Colonic mucosa (tissue), 4 donors: ENCODE measurements at regions not wholly inside any gene's neighbourhood (a gene's known extent, or its start where the extent isn't known, plus 50 kb on each side); places are given as distances from the start of the nearest gene placed in this dataset.

ENCODE experiments used
- DNase-seq: peaks from one replicate; pipeline ENCODE4 v3.0.0-alpha.2; 2020
- H3K27ac ChIP-seq: fragments of 200-600 bp; one replicate; pipeline ENCODE4 v1.8.0; 2021
- H3K27me3 ChIP-seq: fragments of 200-600 bp; one replicate; pipeline ENCODE4 v1.8.0; 2021
- H3K36me3 ChIP-seq: fragments of 200-600 bp; one replicate; pipeline ENCODE4 v1.8.0; 2021
- H3K4me1 ChIP-seq: fragments of 200-600 bp; one replicate; pipeline ENCODE4 v1.8.0; 2021; ENCODE audit warnings: mild to moderate bottlenecking
- H3K4me3 ChIP-seq: fragments of 200-600 bp; one replicate; pipeline ENCODE4 v1.8.0; 2021
- H3K9ac ChIP-seq, 2 donors: one replicate each; pipeline ENCODE4 v1.7.0; 2013; ENCODE audit warnings: control low read depth in 2 of 2, low read depth in 2 of 2, low read length in 2 of 2
- H3K9me3 ChIP-seq: fragments of 200-600 bp; one replicate; pipeline ENCODE4 v1.8.0; 2021
- CTCF ChIP-seq: fragments of 200-600 bp; IDR thresholded peaks from one replicate; pipeline ENCODE4 v1.8.0; 2022; ENCODE audit warnings: antibody characterized with exemption, mild to moderate bottlenecking
- intact Hi-C: fragments of 100-400 bp; cut with DNase I; formaldehyde crosslinking; loops from one replicate; pipeline ENCODE4 v1.14.1; 2022
- donor health status: healthy.
- donor health status: DM: no; HTN: no; CAD: no.
- donor health status: DM: no; HTN: no; CAD: no.

GRCh38 chr1:234706931-234707330 lies 97.0 kb upstream of the IRF2BP2 start:
- no peaks in the 10 kb centered on the region for H3K36me3 ChIP-seq
- H3K4me1 ChIP-seq = no peaks in the 10 kb centered on the region
- no peak for TF ChIP-seq CTCF
- H3K9me3 ChIP-seq = no peaks in the 10 kb centered on the region
- no peaks in the 10 kb centered on the region for H3K27me3 ChIP-seq
- intact Hi-C loops = no loop called here
- no peak for DNase-seq
- no peak overlapping the region for H3K27ac ChIP-seq
- no peak overlapping the region for H3K9ac ChIP-seq
- no peak overlapping the region for H3K4me3 ChIP-seq

GRCh38 chr1:234706199-234706598 lies 96.2 kb upstream of the IRF2BP2 start:
- Histone ChIP-seq H3K4me3 (no peak overlapping the region), H3K4me1 (no peaks in the 10 kb centered on the region), H3K27ac (no peak overlapping the region), H3K9ac (no peak overlapping the region), H3K9me3 (no peaks in the 10 kb centered on the region), H3K27me3 (no peaks in the 10 kb centered on the region), H3K36me3 (no peaks in the 10 kb centered on the region)
- DNase-seq = no peak
- TF ChIP-seq CTCF = no peak
- intact Hi-C loops = no loop called here

- no peak overlapping the region for H3K4me3 ChIP-seq
- H3K9me3 ChIP-seq = no peaks in the 10 kb centered on the region
- H3K27ac ChIP-seq = no peak overlapping the region
- H3K4me1 ChIP-seq = no peaks in the 10 kb centered on the region
- no peak for TF ChIP-seq CTCF
- no peak for DNase-seq
- no peaks in the 10 kb centered on the region for H3K27me3 ChIP-seq
- H3K36me3 ChIP-seq = no peaks in the 10 kb centered on the region
- intact Hi-C loops = no loop called here
- no peak overlapping the region for H3K9ac ChIP-seq
Measured at GRCh38 chr1:234705615-234706014, 95.6 kb upstream of the IRF2BP2 start.

- DNase-seq = peak; percentile 16
- Histone ChIP-seq H3K4me1 (peaks cover 4% of the 10 kb centered on the region), H3K9ac (no peak overlapping the region), H3K36me3 (no peaks in the 10 kb centered on the region), H3K9me3 (no peaks in the 10 kb centered on the region), H3K27ac (no peak overlapping the region), H3K4me3 (no peak overlapping the region), H3K27me3 (no peaks in the 10 kb centered on the region)
- no peak for TF ChIP-seq CTCF
- intact Hi-C loops = no loop called here
Measured at GRCh38 chr1:234704106-234704887, 94.3 kb upstream of the IRF2BP2 start.

GRCh38 chr1:234702342-234703000 lies 92.5 kb upstream of the IRF2BP2 start:
- intact Hi-C loops = no loop called here
- DNase-seq = peak; percentile 28

More at GRCh38 chr1:234702342-234703000, 92.5 kb upstream of the IRF2BP2 start:
- no peaks in the 10 kb centered on the region for H3K36me3 ChIP-seq
- peaks cover 4% of the 10 kb centered on the region for H3K4me1 ChIP-seq
- H3K27ac ChIP-seq = peak overlapping the region; percentile 20
- TF ChIP-seq CTCF = no peak
- H3K4me3 ChIP-seq = no peak overlapping the region
- H3K9me3 ChIP-seq = no peaks in the 10 kb centered on the region
- no peaks in the 10 kb centered on the region for H3K27me3 ChIP-seq
- H3K9ac ChIP-seq = no peak overlapping the region
